GM21360 (cell line): ENCODE measurements at regions not wholly inside any gene's neighbourhood (a gene's known extent, or its start where the extent isn't known, plus 50 kb on each side); places are given as distances from the start of the nearest gene placed in this dataset.

ENCODE experiments used
- ATAC-seq: cut with Tn5 transposase; IDR thresholded peaks from one replicate; pipeline ENCODE4 v1.9.1; 2021; ENCODE audit warnings: mild to moderate bottlenecking, moderate library complexity; ENCODE audit not compliant: unreplicated experiment

GRCh38 chr18:72601944-72602343 is 57.8 kb upstream of the CBLN2 start:
- no peak for ATAC-seq

GRCh38 chr18:72601481-72601880 is 57.3 kb upstream of the CBLN2 start:
- no peak for ATAC-seq
